ENCODE measurements at regions not wholly inside any gene's neighbourhood (a gene's known extent, or its start where the extent isn't known, plus 50 kb on each side); places are given as distances from the start of the nearest gene placed in this dataset.

DNA sequence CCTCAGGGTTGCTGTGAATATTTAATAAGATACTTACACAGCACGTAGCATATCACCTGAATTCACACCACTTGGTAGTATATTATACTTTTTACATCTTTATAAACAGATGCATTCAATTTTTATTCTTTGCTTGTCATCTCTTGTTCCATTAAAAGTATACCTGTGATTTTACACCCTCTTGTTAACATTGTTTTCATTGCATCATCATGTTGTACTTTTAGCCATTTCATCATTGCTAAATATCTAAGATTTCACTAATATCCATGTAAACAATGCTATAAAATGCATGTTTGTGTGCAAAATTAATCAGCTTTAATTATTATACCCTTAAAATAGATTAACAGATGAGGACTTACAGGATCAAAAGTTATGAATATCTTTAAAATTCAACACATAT, 155.3 kb downstream of the MEX3B start:
- H3K9ac ChIP-seq (ENCODE audit: low read depth, low read length, poor library complexity, severe bottlenecking), result no peak overlapping the region
- H3K27me3 ChIP-seq (ENCODE audit: insufficient read depth, low read length, poor library complexity, severe bottlenecking), result no peaks in the 10 kb centered on the region
- H3F3A ChIP-seq (ENCODE audit: low read depth), result no peaks in the 10 kb centered on the region
- no peaks in the 10 kb centered on the region for H3K9me3 ChIP-seq (ENCODE audit: insufficient read depth, low read depth, low read length)
- no peaks in the 10 kb centered on the region for H3K9me2 ChIP-seq (replicated peaks; ENCODE audit: low read depth, low read length)
- H4K20me1 ChIP-seq (ENCODE audit: insufficient read depth, low read length, poor library complexity, severe bottlenecking), result no peaks in the 10 kb centered on the region
- H2AFZ ChIP-seq (ENCODE audit: low read length), result no peak overlapping the region
- TF ChIP-seq EZH2phosphoT487 (IDR thresholded peaks at IDR 0.05; ENCODE audit: borderline replicate concordance), result no peak
- TF ChIP-seq, protein P1, sequence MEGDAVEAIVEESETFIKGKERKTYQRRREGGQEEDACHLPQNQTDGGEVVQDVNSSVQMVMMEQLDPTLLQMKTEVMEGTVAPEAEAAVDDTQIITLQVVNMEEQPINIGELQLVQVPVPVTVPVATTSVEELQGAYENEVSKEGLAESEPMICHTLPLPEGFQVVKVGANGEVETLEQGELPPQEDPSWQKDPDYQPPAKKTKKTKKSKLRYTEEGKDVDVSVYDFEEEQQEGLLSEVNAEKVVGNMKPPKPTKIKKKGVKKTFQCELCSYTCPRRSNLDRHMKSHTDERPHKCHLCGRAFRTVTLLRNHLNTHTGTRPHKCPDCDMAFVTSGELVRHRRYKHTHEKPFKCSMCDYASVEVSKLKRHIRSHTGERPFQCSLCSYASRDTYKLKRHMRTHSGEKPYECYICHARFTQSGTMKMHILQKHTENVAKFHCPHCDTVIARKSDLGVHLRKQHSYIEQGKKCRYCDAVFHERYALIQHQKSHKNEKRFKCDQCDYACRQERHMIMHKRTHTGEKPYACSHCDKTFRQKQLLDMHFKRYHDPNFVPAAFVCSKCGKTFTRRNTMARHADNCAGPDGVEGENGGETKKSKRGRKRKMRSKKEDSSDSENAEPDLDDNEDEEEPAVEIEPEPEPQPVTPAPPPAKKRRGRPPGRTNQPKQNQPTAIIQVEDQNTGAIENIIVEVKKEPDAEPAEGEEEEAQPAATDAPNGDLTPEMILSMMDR (conservative IDR thresholded peaks at IDR 0.05; ENCODE audit: low read length), result no peak
- H3K4me1 ChIP-seq (ENCODE audit: insufficient read depth, low read length, poor library complexity, severe bottlenecking), result no peaks in the 10 kb centered on the region
- no peak overlapping the region for H3K4me2 ChIP-seq (ENCODE audit: low read depth, low read length, poor library complexity, severe bottlenecking)
- H3K36me3 ChIP-seq (ENCODE audit: insufficient read depth, low read length), result no peaks in the 10 kb centered on the region
- no peaks in the 10 kb centered on the region for H3K79me2 ChIP-seq (ENCODE audit: insufficient read depth, low read length)
- H3K4me3 ChIP-seq (ENCODE audit: low read length, poor library complexity, severe bottlenecking), result no peak overlapping the region

GRCh38 chr15:81889485-81889881, 156.3 kb downstream of the MEX3B start:
- Histone ChIP-seq H3K4me3 (ENCODE audit: low read length, poor library complexity, severe bottlenecking) (no peak overlapping the region), H3K9ac (ENCODE audit: low read depth, low read length, poor library complexity, severe bottlenecking) (no peak overlapping the region), H3K36me3 (ENCODE audit: insufficient read depth, low read length) (no peaks in the 10 kb centered on the region), H3F3A (ENCODE audit: low read depth) (no peaks in the 10 kb centered on the region), H3K4me2 (ENCODE audit: low read depth, low read length, poor library complexity, severe bottlenecking) (no peak overlapping the region), H3K9me2 (replicated peaks; ENCODE audit: low read depth, low read length) (no peaks in the 10 kb centered on the region), H2AFZ (ENCODE audit: low read length) (no peak overlapping the region), H3K9me3 (ENCODE audit: insufficient read depth, low read depth, low read length) (no peaks in the 10 kb centered on the region), H3K4me1 (ENCODE audit: insufficient read depth, low read length, poor library complexity, severe bottlenecking) (no peaks in the 10 kb centered on the region), H3K27me3 (ENCODE audit: insufficient read depth, low read length, poor library complexity, severe bottlenecking) (no peaks in the 10 kb centered on the region), H4K20me1 (ENCODE audit: insufficient read depth, low read length, poor library complexity, severe bottlenecking) (no peaks in the 10 kb centered on the region), H3K79me2 (ENCODE audit: insufficient read depth, low read length) (no peaks in the 10 kb centered on the region)
- TF ChIP-seq, protein P1 (conservative IDR thresholded peaks at IDR 0.05; ENCODE audit: low read length), result no peak
- TF ChIP-seq EZH2phosphoT487 (IDR thresholded peaks at IDR 0.05; ENCODE audit: borderline replicate concordance), result no peak

GRCh38 chr15:81888748-81889484, 156.9 kb downstream of the MEX3B start:
- H3K4me1 ChIP-seq (ENCODE audit: insufficient read depth, low read length, poor library complexity, severe bottlenecking), result no peaks in the 10 kb centered on the region
- no peak overlapping the region for H2AFZ ChIP-seq (ENCODE audit: low read length)
- H3F3A ChIP-seq (ENCODE audit: low read depth), result no peaks in the 10 kb centered on the region
- no peaks in the 10 kb centered on the region for H3K36me3 ChIP-seq (ENCODE audit: insufficient read depth, low read length)
- no peak overlapping the region for H3K9ac ChIP-seq (ENCODE audit: low read depth, low read length, poor library complexity, severe bottlenecking)
- H3K4me3 ChIP-seq (ENCODE audit: low read length, poor library complexity, severe bottlenecking), result no peak overlapping the region
- H3K79me2 ChIP-seq (ENCODE audit: insufficient read depth, low read length), result no peaks in the 10 kb centered on the region
- TF ChIP-seq EZH2phosphoT487 (IDR thresholded peaks at IDR 0.05; ENCODE audit: borderline replicate concordance), result no peak
- TF ChIP-seq, protein P1 (conservative IDR thresholded peaks at IDR 0.05; ENCODE audit: low read length), result no peak
- no peaks in the 10 kb centered on the region for H3K9me3 ChIP-seq (ENCODE audit: insufficient read depth, low read depth, low read length)
- no peaks in the 10 kb centered on the region for H3K27me3 ChIP-seq (ENCODE audit: insufficient read depth, low read length, poor library complexity, severe bottlenecking)
- no peaks in the 10 kb centered on the region for H3K9me2 ChIP-seq (replicated peaks; ENCODE audit: low read depth, low read length)
- no peak overlapping the region for H3K4me2 ChIP-seq (ENCODE audit: low read depth, low read length, poor library complexity, severe bottlenecking)
- no peaks in the 10 kb centered on the region for H4K20me1 ChIP-seq (ENCODE audit: insufficient read depth, low read length, poor library complexity, severe bottlenecking)

All from Loucy (cell line).